CD14-positive monocyte (primary cell): ENCODE measurements at regions not wholly inside any gene's neighbourhood (a gene's known extent, or its start where the extent isn't known, plus 50 kb on each side); places are given as distances from the start of the nearest gene placed in this dataset.

ENCODE experiments used
- DNase-seq, 3 donors: peaks; one replicate each; pipeline ENCODE4 v3.0.0-alpha.2; 2011 to 2022
- H2AFZ ChIP-seq: 2 replicates; pipeline ENCODE4 v1.6.0; 2012; ENCODE audit warnings: mild to moderate bottlenecking, low read depth, low read length, inconsistent platforms; ENCODE audit not compliant: insufficient read depth, poor library complexity, severe bottlenecking
- H3K27ac ChIP-seq, 2 donors: 1 replicate in 1 of 2; 2 replicates in 1 of 2; pipeline ENCODE4 v1.5.1; 2012 to 2013; ENCODE audit warnings: low read length in 2 of 2, control low read depth in 1 of 2, inconsistent platforms in 1 of 2, low read depth in 1 of 2, mild to moderate bottlenecking in 1 of 2
- H3K27me3 ChIP-seq, 2 donors: one replicate each; pipeline versions ENCODE4 v1.6.0 to v1.6.1; 2011 to 2013; ENCODE audit warnings: low read length in 2 of 2; ENCODE audit not compliant: control insufficient read depth in 2 of 2, insufficient read depth in 2 of 2
- H3K36me3 ChIP-seq, 2 donors: replicated peaks in 1 of 2; 1 replicate in 1 of 2; 2 replicates in 1 of 2; pipeline versions ENCODE4 v1.5.1 to v1.6.1; 2012 to 2013; ENCODE audit warnings: low read length in 2 of 2, control low read depth in 1 of 2, inconsistent platforms in 1 of 2, mild to moderate bottlenecking in 1 of 2; ENCODE audit not compliant: insufficient read depth in 2 of 2, control insufficient read depth in 1 of 2
- H3K4me1 ChIP-seq, 2 donors: 1 replicate in 1 of 2; 2 replicates in 1 of 2; pipeline versions ENCODE4 v1.5.1 to v1.6.1; 2012 to 2013; ENCODE audit warnings: low read length in 2 of 2, control low read depth in 1 of 2, inconsistent platforms in 1 of 2, mild to moderate bottlenecking in 1 of 2, moderate library complexity in 1 of 2; ENCODE audit not compliant: insufficient read depth in 2 of 2, control insufficient read depth in 1 of 2
- H3K4me2 ChIP-seq: replicated peaks from 2 replicates; pipeline ENCODE3; 2012; ENCODE audit warnings: low read length, moderate library complexity, mild to moderate bottlenecking; ENCODE audit not compliant: poor library complexity, severe bottlenecking; ENCODE audit errors: extremely low read depth
- H3K4me3 ChIP-seq, 3 experiments: fragments of 200-600 bp in 1 of 3; sonication (generic) in 1 of 3; replicated peaks in 1 of 3; 1 replicate in 2 of 3; 2 replicates in 1 of 3; pipeline ENCODE4 v1.5.1; 2011 to 2013; ENCODE audit warnings: low read length in 3 of 3, mild to moderate bottlenecking in 3 of 3, control low read depth in 2 of 3, low read depth in 2 of 3, inconsistent platforms in 1 of 3, moderate library complexity in 1 of 3
- H3K79me2 ChIP-seq: 2 replicates; pipeline ENCODE4 v1.6.0; 2012; ENCODE audit warnings: mild to moderate bottlenecking, control low read depth, inconsistent platforms, low read length, moderate library complexity; ENCODE audit not compliant: insufficient read depth
- H3K9ac ChIP-seq: 2 replicates; pipeline ENCODE4 v1.6.0; 2017; ENCODE audit warnings: low read length, mild to moderate bottlenecking; ENCODE audit not compliant: insufficient read depth, poor library complexity, severe bottlenecking
- H3K9me3 ChIP-seq, 2 donors: replicated peaks in 1 of 2; 1 replicate in 1 of 2; 2 replicates in 1 of 2; pipeline versions ENCODE4 v1.5.1 to v1.6.1; 2012 to 2013; ENCODE audit warnings: low read length in 2 of 2, control low read depth in 1 of 2; ENCODE audit not compliant: control insufficient read depth in 1 of 2, insufficient read depth in 1 of 2
- H4K20me1 ChIP-seq: 2 replicates; pipeline ENCODE4 v1.6.0; 2012; ENCODE audit warnings: mild to moderate bottlenecking, low read length, control low read depth, moderate library complexity; ENCODE audit not compliant: insufficient read depth
- H3K27ac Mint-ChIP-seq, 7 donors: one replicate each; pipeline ENCODE4 v1.8.0; 2020; ENCODE audit warnings: mild to moderate bottlenecking in 7 of 7, mixed read lengths in 7 of 7, moderate library complexity in 6 of 7, inconsistent platforms in 2 of 7
- H3K27me3 Mint-ChIP-seq, 3 donors: one replicate each; pipeline ENCODE4 v1.8.0; 2021 to 2022; ENCODE audit warnings: low read depth in 3 of 3, mild to moderate bottlenecking in 3 of 3, mixed read lengths in 3 of 3, moderate library complexity in 3 of 3, inconsistent platforms in 1 of 3
- H3K36me3 Mint-ChIP-seq, 2 donors: one replicate each; pipeline ENCODE4 v1.8.0; 2020; ENCODE audit warnings: mixed read lengths in 2 of 2, inconsistent platforms in 1 of 2, mild to moderate bottlenecking in 1 of 2
- H3K4me1 Mint-ChIP-seq: one replicate; pipeline ENCODE4 v1.8.0; 2020; ENCODE audit warnings: mild to moderate bottlenecking, mixed read lengths
- H3K4me3 Mint-ChIP-seq, 2 donors: one replicate each; pipeline ENCODE4 v1.8.0; 2020; ENCODE audit warnings: mild to moderate bottlenecking in 2 of 2, mixed read lengths in 2 of 2, moderate library complexity in 1 of 2
- H3K9me3 Mint-ChIP-seq, 7 donors: one replicate each; pipeline ENCODE4 v1.8.0; 2020 to 2022; ENCODE audit warnings: mixed read lengths in 7 of 7, mild to moderate bottlenecking in 6 of 7, moderate library complexity in 6 of 7, inconsistent platforms in 2 of 7
- CTCF ChIP-seq: fragments of 200-600 bp; IDR thresholded peaks from one replicate; pipeline ENCODE4 v1.8.0; 2022; ENCODE audit warnings: antibody characterized with exemption, mild to moderate bottlenecking
- WGBS: methylation state at CpG from one replicate; pipeline ENCODE4 v1.1.5; 2013; ENCODE audit warnings: missing lambda C conversion rate; ENCODE audit not compliant: insufficient coverage; 5-methylcytosine and 5-hydroxymethylcytosine counted together
- intact Hi-C, 2 donors: fragments of 100-400 bp; cut with micrococcal nuclease; formaldehyde crosslinking; loops; one replicate each; pipeline versions ENCODE4 v1.15.0 to v1.15.1; 2023

- no peak overlapping the region for H3K9ac ChIP-seq
- TF ChIP-seq CTCF: no peak
- no peaks in the 10 kb centered on the region for H3K36me3 ChIP-seq
- no peaks in the 10 kb centered on the region for H4K20me1 ChIP-seq
- H3K4me3 ChIP-seq: no peak overlapping the region
- peaks cover 0 to 8% (median 3%) of the 10 kb centered on the region in 7 donors for H3K9me3 Mint-ChIP-seq
- H3K4me1 ChIP-seq: no peaks in the 10 kb centered on the region
- DNase-seq: no peak
- WGBS: 87% methylated on average over 4 of the region's 6 CpGs
- H3K9me3 ChIP-seq: no peaks in the 10 kb centered on the region
- H3K79me2 ChIP-seq: no peaks in the 10 kb centered on the region
- no peaks in the 10 kb centered on the region for H3K36me3 Mint-ChIP-seq
- no peak overlapping the region for H3K27ac ChIP-seq
- intact Hi-C loops: no loop called here
- H3K4me1 Mint-ChIP-seq: no peaks in the 10 kb centered on the region
- no peak overlapping the region for H3K27ac Mint-ChIP-seq
- H3K4me2 ChIP-seq: no peak overlapping the region
- no peak overlapping the region for H2AFZ ChIP-seq
- no peaks in the 10 kb centered on the region for H3K27me3 ChIP-seq
- H3K4me3 Mint-ChIP-seq: no peak overlapping the region
- H3K27me3 Mint-ChIP-seq: no peaks in the 10 kb centered on the region
Measured at GRCh38 chr12:91483471-91483985, 300.9 kb upstream of the DCN start.

GRCh38 chr12:91482231-91482630 is 299.6 kb upstream of the DCN start:
- Histone ChIP-seq H4K20me1 (no peaks in the 10 kb centered on the region), H3K4me1 (no peaks in the 10 kb centered on the region), H3K9ac (no peak overlapping the region), H3K9me3 (no peaks in the 10 kb centered on the region), H3K4me3 (no peak overlapping the region), H3K79me2 (no peaks in the 10 kb centered on the region), H2AFZ (no peak overlapping the region), H3K4me2 (no peak overlapping the region), H3K27me3 (no peaks in the 10 kb centered on the region), H3K36me3 (no peaks in the 10 kb centered on the region), H3K27ac (no peak overlapping the region)
- Mint-ChIP-seq H3K27ac (no peak overlapping the region), H3K9me3 (peaks cover 0 to 7% (median 3%) of the 10 kb centered on the region in 7 donors), H3K4me1 (no peaks in the 10 kb centered on the region), H3K36me3 (no peaks in the 10 kb centered on the region), H3K4me3 (no peak overlapping the region), H3K27me3 (no peaks in the 10 kb centered on the region)
- no peak for TF ChIP-seq CTCF
- no CpG with 5 or more reads among the region's 1 CpG for WGBS
- intact Hi-C loops: no loop called here
- DNase-seq: no peak
